Activated CD4-positive, alpha-beta memory T cell treated with anti-CD3 and anti-CD28 coated beads for 36 hours (primary cell): ENCODE measurements at regions not wholly inside any gene's neighbourhood (a gene's known extent, or its start where the extent isn't known, plus 50 kb on each side); places are given as distances from the start of the nearest gene placed in this dataset.
"Not testable (repeated sequence)": the region's sequence is repeated elsewhere in the genome, so short reads cannot be mapped to it uniquely, and the experiment has no call there.

Experiments used
- CTCF ChIA-PET: fragments of 350-600 bp; sonication (Branson Sonifier 250); formaldehyde crosslinking; loops from one replicate; lab custom pipeline; 2021; ENCODE audit warnings: antibody characterized with exemption, inconsistent platforms; lab: Charles Lee
- POLR2A ChIA-PET: fragments of 350-600 bp; sonication (Branson Sonifier 250); formaldehyde crosslinking; loops from one replicate; lab custom pipeline; 2021; ENCODE audit warnings: antibody characterized with exemption; lab: Charles Lee
- DNase-seq: peaks from one replicate; pipeline ENCODE4 v3.0.0-alpha.2; 2020
- H3K27ac Mint-ChIP-seq: one replicate; pipeline ENCODE4 v1.8.0; 2021; ENCODE audit warnings: mixed read lengths
- H3K27me3 Mint-ChIP-seq: one replicate; pipeline ENCODE4 v1.8.0; 2021; ENCODE audit warnings: mixed read lengths
- H3K36me3 Mint-ChIP-seq: one replicate; pipeline ENCODE4 v1.8.0; 2021; ENCODE audit warnings: mixed read lengths
- H3K4me1 Mint-ChIP-seq: one replicate; pipeline ENCODE4 v1.8.0; 2021; ENCODE audit warnings: low read depth, mixed read lengths
- H3K4me3 Mint-ChIP-seq: one replicate; pipeline ENCODE4 v1.8.0; 2021; ENCODE audit warnings: mild to moderate bottlenecking, mixed read lengths
- H3K9me3 Mint-ChIP-seq: one replicate; pipeline ENCODE4 v1.8.0; 2021; ENCODE audit warnings: mixed read lengths
- intact Hi-C: fragments of 100-400 bp; cut with micrococcal nuclease; formaldehyde crosslinking; loops from one replicate; pipeline ENCODE4 v1.15.1; 2023

- intact Hi-C loops, result no loop called here
- no peaks in the 10 kb centered on the region for H3K9me3 Mint-ChIP-seq
- no peaks in the 10 kb centered on the region for H3K27me3 Mint-ChIP-seq
- H3K4me3 Mint-ChIP-seq, result no peak overlapping the region
- no peak overlapping the region for H3K27ac Mint-ChIP-seq
- POLR2A ChIA-PET, result no interaction called here
- DNase-seq, result no peak
- no peaks in the 10 kb centered on the region for H3K36me3 Mint-ChIP-seq
- H3K4me1 Mint-ChIP-seq, result no peaks in the 10 kb centered on the region
- CTCF ChIA-PET, result interaction anchor here (0.7 kb wide), 1 partner anchor 510 kb away, joined by 3 read pairs; no protein-coding TSS in a partner anchor
Observed at GRCh38 chr4:138599965-138600364, 357.8 kb upstream of the SLC7A11 start.

GRCh38 chr4:138598226-138598625 is 356.1 kb upstream of the SLC7A11 start:
- H3K4me3 Mint-ChIP-seq, result no peak overlapping the region
- intact Hi-C loops, result no loop called here
- no peaks in the 10 kb centered on the region for H3K9me3 Mint-ChIP-seq
- no peak overlapping the region for H3K27ac Mint-ChIP-seq
- H3K27me3 Mint-ChIP-seq, result no peaks in the 10 kb centered on the region
- DNase-seq, result no peak
- ChIA-PET CTCF (no interaction called here), POLR2A (no interaction called here)
- H3K36me3 Mint-ChIP-seq, result no peaks in the 10 kb centered on the region
- no peaks in the 10 kb centered on the region for H3K4me1 Mint-ChIP-seq

- H3K4me3 Mint-ChIP-seq, result no peak overlapping the region
- H3K9me3 Mint-ChIP-seq, result no peaks in the 10 kb centered on the region
- H3K4me1 Mint-ChIP-seq, result no peaks in the 10 kb centered on the region
- ChIA-PET POLR2A (no interaction called here), CTCF (no interaction called here)
- intact Hi-C loops, result no loop called here
- H3K27me3 Mint-ChIP-seq, result no peaks in the 10 kb centered on the region
- no peak overlapping the region for H3K27ac Mint-ChIP-seq
- no peak for DNase-seq
- H3K36me3 Mint-ChIP-seq, result no peaks in the 10 kb centered on the region
Observed at GRCh38 chr4:138596896-138597295, 354.7 kb upstream of the SLC7A11 start.

GRCh38 chr4:138595731-138596460 is 353.7 kb upstream of the SLC7A11 start:
- Mint-ChIP-seq H3K27me3 (no peaks in the 10 kb centered on the region), H3K4me3 (no peak overlapping the region), H3K9me3 (no peaks in the 10 kb centered on the region), H3K4me1 (no peaks in the 10 kb centered on the region), H3K27ac (no peak overlapping the region), H3K36me3 (no peaks in the 10 kb centered on the region)
- intact Hi-C loops, result no loop called here
- POLR2A ChIA-PET, result no interaction called here
- CTCF ChIA-PET, result no interaction called here
- DNase-seq, result no peak

GRCh38 chr4:138595171-138595570 is 353.0 kb upstream of the SLC7A11 start:
- intact Hi-C loops, result no loop called here
- ChIA-PET CTCF (no interaction called here), POLR2A (no interaction called here)
- no peaks in the 10 kb centered on the region for H3K4me1 Mint-ChIP-seq
- DNase-seq, result no peak
- H3K4me3 Mint-ChIP-seq, result no peak overlapping the region
- no peaks in the 10 kb centered on the region for H3K36me3 Mint-ChIP-seq
- no peak overlapping the region for H3K27ac Mint-ChIP-seq
- no peaks in the 10 kb centered on the region for H3K9me3 Mint-ChIP-seq
- H3K27me3 Mint-ChIP-seq, result no peaks in the 10 kb centered on the region

GRCh38 chr4:138592796-138593195 is 350.6 kb upstream of the SLC7A11 start:
- no peak overlapping the region for H3K4me3 Mint-ChIP-seq
- no peaks in the 10 kb centered on the region for H3K27me3 Mint-ChIP-seq
- ChIA-PET CTCF (no interaction called here), POLR2A (no interaction called here)
- intact Hi-C loops, result no loop called here
- no peaks in the 10 kb centered on the region for H3K9me3 Mint-ChIP-seq
- no peak overlapping the region for H3K27ac Mint-ChIP-seq
- H3K36me3 Mint-ChIP-seq, result no peaks in the 10 kb centered on the region
- no peak for DNase-seq
- no peaks in the 10 kb centered on the region for H3K4me1 Mint-ChIP-seq

GRCh38 chr4:138591808-138592207 is 349.7 kb upstream of the SLC7A11 start:
- DNase-seq, result no peak
- Mint-ChIP-seq H3K36me3 (no peaks in the 10 kb centered on the region), H3K4me1 (no peaks in the 10 kb centered on the region), H3K4me3 (no peak overlapping the region), H3K27ac (no peak overlapping the region), H3K27me3 (no peaks in the 10 kb centered on the region), H3K9me3 (no peaks in the 10 kb centered on the region)
- ChIA-PET CTCF (no interaction called here), POLR2A (no interaction called here)
- intact Hi-C loops, result no loop called here

- H3K4me1 Mint-ChIP-seq, result no peaks in the 10 kb centered on the region
- CTCF ChIA-PET, result no interaction called here
- no peaks in the 10 kb centered on the region for H3K36me3 Mint-ChIP-seq
- POLR2A ChIA-PET, result no interaction called here
- intact Hi-C loops, result no loop called here
- no peak overlapping the region for H3K27ac Mint-ChIP-seq
- no peak for DNase-seq
- H3K4me3 Mint-ChIP-seq, result no peak overlapping the region
- no peaks in the 10 kb centered on the region for H3K27me3 Mint-ChIP-seq
- peaks cover 2% of the 10 kb centered on the region for H3K9me3 Mint-ChIP-seq
Observed at GRCh38 chr4:138588501-138588900, 346.4 kb upstream of the SLC7A11 start.

- Mint-ChIP-seq H3K9me3 (peaks cover 26% of the 10 kb centered on the region), H3K4me3 (no peak overlapping the region), H3K27me3 (no peaks in the 10 kb centered on the region), H3K4me1 (no peaks in the 10 kb centered on the region), H3K36me3 (no peaks in the 10 kb centered on the region), H3K27ac (no peak overlapping the region)
- DNase-seq, result no peak
- intact Hi-C loops, result no loop called here
- ChIA-PET CTCF (interaction anchor here (0.6 kb wide), 1 partner anchor 641 kb away, joined by 3 read pairs; no protein-coding TSS in a partner anchor), POLR2A (no interaction called here)
Observed at GRCh38 chr4:138579146-138579545, 337.0 kb upstream of the SLC7A11 start.

GRCh38 chr4:138577826-138578225 is 335.7 kb upstream of the SLC7A11 start:
- H3K9me3 Mint-ChIP-seq, result peaks cover 26% of the 10 kb centered on the region
- H3K36me3 Mint-ChIP-seq, H3K27ac Mint-ChIP-seq, POLR2A ChIA-PET, H3K27me3 Mint-ChIP-seq, H3K4me1 Mint-ChIP-seq, H3K4me3 Mint-ChIP-seq, DNase-seq, CTCF ChIA-PET, intact Hi-C loops: not testable (repeated sequence)

GRCh38 chr4:138577145-138577544 is 335.0 kb upstream of the SLC7A11 start:
- H3K4me3 Mint-ChIP-seq, result no peak overlapping the region
- intact Hi-C loops, result no loop called here
- H3K4me1 Mint-ChIP-seq, result no peaks in the 10 kb centered on the region
- peaks cover 26% of the 10 kb centered on the region for H3K9me3 Mint-ChIP-seq
- ChIA-PET POLR2A (no interaction called here), CTCF (no interaction called here)
- no peaks in the 10 kb centered on the region for H3K27me3 Mint-ChIP-seq
- DNase-seq, result no peak
- no peak overlapping the region for H3K27ac Mint-ChIP-seq
- no peaks in the 10 kb centered on the region for H3K36me3 Mint-ChIP-seq

GRCh38 chr4:138576684-138577083 is 334.5 kb upstream of the SLC7A11 start:
- Mint-ChIP-seq H3K9me3 (peaks cover 26% of the 10 kb centered on the region), H3K27ac (no peak overlapping the region), H3K4me1 (no peaks in the 10 kb centered on the region), H3K36me3 (no peaks in the 10 kb centered on the region), H3K27me3 (no peaks in the 10 kb centered on the region), H3K4me3 (no peak overlapping the region)
- intact Hi-C loops, result no loop called here
- ChIA-PET CTCF (no interaction called here), POLR2A (no interaction called here)
- DNase-seq, result no peak

- Mint-ChIP-seq H3K9me3 (peaks cover 25% of the 10 kb centered on the region), H3K4me1 (no peaks in the 10 kb centered on the region), H3K27ac (no peak overlapping the region), H3K27me3 (no peaks in the 10 kb centered on the region), H3K36me3 (no peaks in the 10 kb centered on the region), H3K4me3 (no peak overlapping the region)
- ChIA-PET POLR2A (no interaction called here), CTCF (no interaction called here)
- no peak for DNase-seq
- intact Hi-C loops, result no loop called here
Observed at GRCh38 chr4:138573246-138573645, 331.1 kb upstream of the SLC7A11 start.
